ENCODE measurements at regions not wholly inside any gene's neighbourhood (a gene's known extent, or its start where the extent isn't known, plus 50 kb on each side); places are given as distances from the start of the nearest gene placed in this dataset.

DNA sequence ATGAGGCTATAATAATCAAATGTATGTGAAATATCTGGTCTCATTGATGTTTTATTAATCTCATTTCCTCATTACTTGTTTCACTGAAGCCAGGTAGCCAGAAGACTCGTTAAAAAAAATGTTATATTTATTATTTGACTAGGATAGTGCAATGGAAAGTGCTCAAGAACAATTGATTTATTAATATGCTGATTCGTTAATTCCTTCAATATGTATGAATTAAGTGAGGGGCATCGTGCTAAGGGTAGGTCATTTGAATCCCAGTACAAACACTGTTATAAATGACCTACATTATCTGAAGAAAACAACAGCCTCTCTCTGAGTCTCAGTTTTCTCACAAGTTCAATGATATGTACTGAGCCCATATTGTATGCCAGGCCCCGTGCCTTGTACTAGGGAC lies 214.2 kb upstream of the GPRIN3 start:
- no peak for DNase-seq (ENCODE audit: extremely low spot score in 2 of 2)
- H3K36me3 ChIP-seq: no peaks in the 10 kb centered on the region
- no peaks in the 10 kb centered on the region for H3K9me3 ChIP-seq
- intact Hi-C loops (cut with DNase I): no loop called here
- no peak overlapping the region for H3K4me3 ChIP-seq
- H3K27me3 ChIP-seq: no peaks in the 10 kb centered on the region
- H3K27ac ChIP-seq: no peak overlapping the region
- H3K4me1 ChIP-seq: no peaks in the 10 kb centered on the region
- TF ChIP-seq POLR2AphosphoS5 (IDR thresholded peaks at IDR 0.05; ENCODE audit: insufficient read depth in 1 of 2, low read depth in 1 of 2) (no peak), POLR2A (IDR thresholded peaks at IDR 0.05) (no peak)
- TF ChIP-seq, protein P1, sequence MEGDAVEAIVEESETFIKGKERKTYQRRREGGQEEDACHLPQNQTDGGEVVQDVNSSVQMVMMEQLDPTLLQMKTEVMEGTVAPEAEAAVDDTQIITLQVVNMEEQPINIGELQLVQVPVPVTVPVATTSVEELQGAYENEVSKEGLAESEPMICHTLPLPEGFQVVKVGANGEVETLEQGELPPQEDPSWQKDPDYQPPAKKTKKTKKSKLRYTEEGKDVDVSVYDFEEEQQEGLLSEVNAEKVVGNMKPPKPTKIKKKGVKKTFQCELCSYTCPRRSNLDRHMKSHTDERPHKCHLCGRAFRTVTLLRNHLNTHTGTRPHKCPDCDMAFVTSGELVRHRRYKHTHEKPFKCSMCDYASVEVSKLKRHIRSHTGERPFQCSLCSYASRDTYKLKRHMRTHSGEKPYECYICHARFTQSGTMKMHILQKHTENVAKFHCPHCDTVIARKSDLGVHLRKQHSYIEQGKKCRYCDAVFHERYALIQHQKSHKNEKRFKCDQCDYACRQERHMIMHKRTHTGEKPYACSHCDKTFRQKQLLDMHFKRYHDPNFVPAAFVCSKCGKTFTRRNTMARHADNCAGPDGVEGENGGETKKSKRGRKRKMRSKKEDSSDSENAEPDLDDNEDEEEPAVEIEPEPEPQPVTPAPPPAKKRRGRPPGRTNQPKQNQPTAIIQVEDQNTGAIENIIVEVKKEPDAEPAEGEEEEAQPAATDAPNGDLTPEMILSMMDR (IDR thresholded peaks at IDR 0.05): no peak

DNA sequence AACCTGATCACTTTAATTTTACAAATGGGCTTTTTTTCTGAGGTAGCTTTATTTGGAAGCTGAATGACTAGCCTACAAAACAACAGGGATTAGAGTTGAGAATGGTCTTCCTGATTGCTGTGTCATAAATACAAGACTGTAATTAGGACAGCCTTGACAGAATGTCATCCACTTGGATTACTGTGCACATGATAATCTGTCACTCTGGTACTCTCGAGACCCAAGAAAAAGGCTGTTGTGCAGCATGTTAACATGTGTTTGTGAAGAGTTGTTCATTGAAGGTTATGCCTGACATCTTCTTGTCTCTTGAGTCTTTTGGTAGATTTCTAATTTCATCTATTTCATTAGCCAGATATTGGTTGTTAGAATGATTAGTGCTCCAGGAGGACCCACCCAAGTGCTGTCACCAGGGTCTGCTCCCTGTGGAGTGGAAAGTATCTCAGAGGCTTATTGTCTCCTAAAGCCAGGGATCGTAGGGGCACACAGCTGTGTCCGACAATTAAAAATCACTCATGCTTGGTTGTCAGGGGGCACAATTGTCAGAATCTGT lies 212.2 kb upstream of the GPRIN3 start:
- TF ChIP-seq, protein P1 (IDR thresholded peaks at IDR 0.05): no peak
- TF ChIP-seq POLR2AphosphoS5 (IDR thresholded peaks at IDR 0.05; ENCODE audit: insufficient read depth in 1 of 2, low read depth in 1 of 2) (no peak), POLR2A (IDR thresholded peaks at IDR 0.05) (no peak)
- no peaks in the 10 kb centered on the region for H3K4me1 ChIP-seq
- H3K27ac ChIP-seq: no peak overlapping the region
- DNase-seq (ENCODE audit: extremely low spot score in 2 of 2): no peak
- H3K27me3 ChIP-seq: no peaks in the 10 kb centered on the region
- H3K36me3 ChIP-seq: no peaks in the 10 kb centered on the region
- H3K9me3 ChIP-seq: no peaks in the 10 kb centered on the region
- intact Hi-C loops (cut with DNase I): no loop called here
- no peak overlapping the region for H3K4me3 ChIP-seq

DNA sequence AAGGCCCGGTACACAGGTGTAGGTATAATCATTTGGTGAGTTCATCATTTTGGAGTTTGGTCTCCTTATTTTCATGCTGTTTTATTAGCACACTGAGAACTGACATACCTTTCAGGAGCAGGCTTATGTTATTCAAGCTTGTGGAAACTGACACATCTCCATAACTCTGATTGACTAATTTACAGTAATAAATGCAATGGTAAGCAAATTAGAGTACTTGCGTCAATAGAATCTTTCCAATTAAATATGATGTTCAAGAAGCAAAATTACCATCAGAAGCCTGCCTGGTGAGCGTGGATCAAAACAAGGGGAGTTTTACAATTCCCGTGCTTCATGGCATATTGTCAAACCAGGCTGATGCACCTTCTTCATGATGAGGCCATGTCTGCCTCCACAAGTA lies 210.7 kb upstream of the GPRIN3 start:
- TF ChIP-seq, protein P1 (IDR thresholded peaks at IDR 0.05): no peak
- TF ChIP-seq POLR2A (IDR thresholded peaks at IDR 0.05): no peak
- TF ChIP-seq POLR2AphosphoS5 (IDR thresholded peaks at IDR 0.05; ENCODE audit: insufficient read depth in 1 of 2, low read depth in 1 of 2): no peak
- intact Hi-C loops (cut with DNase I): no loop called here
- no peak overlapping the region for H3K27ac ChIP-seq

DNA sequence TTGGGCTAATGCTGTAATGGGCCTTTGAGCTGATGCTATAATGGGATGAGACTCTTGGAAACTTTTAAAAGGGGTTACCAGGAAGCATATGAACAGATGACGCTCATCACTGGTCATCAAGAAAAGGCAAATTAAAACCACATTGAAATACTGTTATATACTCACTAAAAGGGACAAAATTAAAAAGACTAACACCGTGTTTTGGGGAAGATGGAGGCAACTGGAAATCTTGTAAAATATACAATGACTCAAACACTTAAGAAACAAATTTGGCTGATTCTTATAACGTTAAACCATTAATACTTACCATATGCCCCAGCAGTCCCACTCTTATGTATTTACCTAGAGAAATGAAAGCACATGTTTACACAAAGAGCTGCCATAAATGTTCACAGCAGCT lies 207.2 kb upstream of the GPRIN3 start:
- Histone ChIP-seq H3K36me3 (no peaks in the 10 kb centered on the region), H3K27ac (no peak overlapping the region), H3K4me3 (no peak overlapping the region), H3K4me1 (no peaks in the 10 kb centered on the region), H3K9me3 (no peaks in the 10 kb centered on the region), H3K27me3 (no peaks in the 10 kb centered on the region)
- TF ChIP-seq, protein P1 (IDR thresholded peaks at IDR 0.05): no peak
- no peak for TF ChIP-seq POLR2AphosphoS5 (IDR thresholded peaks at IDR 0.05; ENCODE audit: insufficient read depth in 1 of 2, low read depth in 1 of 2)
- no peak for TF ChIP-seq POLR2A (IDR thresholded peaks at IDR 0.05)
- no peak for DNase-seq (ENCODE audit: extremely low spot score in 2 of 2)
- intact Hi-C loops (cut with DNase I): no loop called here

More for the DNA sequence above, 210.7 kb upstream of the GPRIN3 start:
- DNase-seq (ENCODE audit: extremely low spot score in 2 of 2): no peak
- H3K9me3 ChIP-seq: no peaks in the 10 kb centered on the region
- no peaks in the 10 kb centered on the region for H3K4me1 ChIP-seq
- H3K4me3 ChIP-seq: no peak overlapping the region
- H3K27me3 ChIP-seq: no peaks in the 10 kb centered on the region
- no peaks in the 10 kb centered on the region for H3K36me3 ChIP-seq

DNA sequence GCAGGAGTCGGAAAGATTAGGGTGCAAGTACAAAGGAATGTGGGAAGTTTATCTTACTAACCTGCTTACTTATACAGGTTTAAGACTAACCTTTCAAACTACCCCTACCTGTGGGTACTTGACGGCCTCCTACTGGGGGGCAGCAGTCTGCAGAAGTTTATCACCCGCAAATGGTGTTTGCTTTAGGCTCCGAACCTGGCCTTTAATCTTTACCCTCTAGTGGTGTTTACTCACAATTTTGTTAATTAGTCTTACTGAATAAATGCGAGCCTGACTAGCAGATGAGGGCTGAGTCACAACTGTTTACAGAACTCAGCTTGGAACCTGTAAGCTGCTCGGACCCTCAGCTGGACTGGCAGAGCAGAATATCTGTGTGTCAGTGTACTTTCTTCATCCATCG lies 204.2 kb upstream of the GPRIN3 start:
- intact Hi-C loops (cut with DNase I): no loop called here
- H3K36me3 ChIP-seq: no peaks in the 10 kb centered on the region
- H3K27ac ChIP-seq: no peak overlapping the region
- no peak for TF ChIP-seq POLR2A (IDR thresholded peaks at IDR 0.05)
- TF ChIP-seq, protein P1 (IDR thresholded peaks at IDR 0.05): no peak
- TF ChIP-seq POLR2AphosphoS5 (IDR thresholded peaks at IDR 0.05; ENCODE audit: insufficient read depth in 1 of 2, low read depth in 1 of 2): no peak
- H3K4me3 ChIP-seq: no peak overlapping the region
- H3K9me3 ChIP-seq: no peaks in the 10 kb centered on the region
- DNase-seq (ENCODE audit: extremely low spot score in 2 of 2): no peak
- no peaks in the 10 kb centered on the region for H3K27me3 ChIP-seq
- no peaks in the 10 kb centered on the region for H3K4me1 ChIP-seq

All from vagina (tissue), 2 donors.